Brain microvascular endothelial cell (primary cell): ENCODE measurements at regions not wholly inside any gene's neighbourhood (a gene's known extent, or its start where the extent isn't known, plus 50 kb on each side); places are given as distances from the start of the nearest gene placed in this dataset.

Source experiments
- DNase-seq: peaks from one replicate; pipeline ENCODE4 v3.0.0-alpha.2; 2020
- H3K27ac ChIP-seq: fragments of 250-450 bp; sonication (Bioruptor Pico); 2 replicates; pipeline ENCODE4 v1.5.1; 2020; ENCODE audit warnings: mild to moderate bottlenecking, moderate library complexity
- H3K27me3 ChIP-seq: fragments of 250-450 bp; sonication (Bioruptor Pico); replicated peaks from 2 replicates; pipeline ENCODE4 v1.5.1; 2020; ENCODE audit warnings: mild to moderate bottlenecking
- H3K36me3 ChIP-seq: fragments of 250-450 bp; sonication (Bioruptor Pico); replicated peaks from 2 replicates; pipeline ENCODE4 v1.5.1; 2020; ENCODE audit warnings: mild to moderate bottlenecking
- H3K4me3 ChIP-seq: 2 replicates; pipeline ENCODE4 v1.5.1; 2011; ENCODE audit warnings: low read depth, mild to moderate bottlenecking, control low read depth, low read length, moderate library complexity
- CTCF ChIP-seq: IDR thresholded peaks from 2 replicates; pipeline ENCODE4 v1.5.1; 2011; ENCODE audit warnings: low read depth, mild to moderate bottlenecking, moderate library complexity, low read length, control low read depth, inconsistent platforms; ENCODE audit errors: missing control alignments
- in situ Hi-C: cut with HindIII; loops from 2 replicates; pipeline ENCODE4 v1.10.0; 2017; ENCODE audit warnings: low sequenced_read_pairs, low pct_ligation_motif_present

- Histone ChIP-seq H3K4me3 (no peak overlapping the region), H3K36me3 (no peaks in the 10 kb centered on the region), H3K27ac (no peak overlapping the region), H3K27me3 (no peaks in the 10 kb centered on the region)
- DNase-seq, result no peak
- in situ Hi-C loops, result no loop called here
- no peak for TF ChIP-seq CTCF
Measured at GRCh38 chr1:58307431-58307830, 239.1 kb downstream of the OMA1 start.

- Histone ChIP-seq H3K27ac (no peak overlapping the region), H3K4me3 (no peak overlapping the region), H3K27me3 (no peaks in the 10 kb centered on the region), H3K36me3 (no peaks in the 10 kb centered on the region)
- DNase-seq, result no peak
- TF ChIP-seq CTCF, result no peak
- in situ Hi-C loops, result no loop called here
Measured at GRCh38 chr1:58305622-58306021, 240.9 kb downstream of the OMA1 start.

- Histone ChIP-seq H3K27me3 (no peaks in the 10 kb centered on the region), H3K4me3 (no peak overlapping the region), H3K27ac (no peak overlapping the region), H3K36me3 (no peaks in the 10 kb centered on the region)
- TF ChIP-seq CTCF, result no peak
- no peak for DNase-seq
- in situ Hi-C loops, result no loop called here
Measured at GRCh38 chr1:58304346-58304975, 242.1 kb downstream of the OMA1 start.

GRCh38 chr1:58303841-58304240 is 242.7 kb downstream of the OMA1 start:
- Histone ChIP-seq H3K27me3 (no peaks in the 10 kb centered on the region), H3K36me3 (no peaks in the 10 kb centered on the region), H3K27ac (no peak overlapping the region), H3K4me3 (no peak overlapping the region)
- in situ Hi-C loops, result no loop called here
- TF ChIP-seq CTCF, result no peak
- no peak for DNase-seq

- no peak for TF ChIP-seq CTCF
- DNase-seq, result no peak
- no peak overlapping the region for H3K4me3 ChIP-seq
- no peaks in the 10 kb centered on the region for H3K27me3 ChIP-seq
- in situ Hi-C loops, result no loop called here
- no peak overlapping the region for H3K27ac ChIP-seq
- no peaks in the 10 kb centered on the region for H3K36me3 ChIP-seq
Measured at GRCh38 chr1:58293388-58293787, 253.1 kb downstream of the OMA1 start.
